H7 (cell line): ENCODE measurements at regions not wholly inside any gene's neighbourhood (a gene's known extent, or its start where the extent isn't known, plus 50 kb on each side); places are given as distances from the start of the nearest gene placed in this dataset.

ENCODE experiments used
- DNase-seq: peaks from one replicate; pipeline ENCODE4 v3.0.0; 2012
- H3K27me3 ChIP-seq: 2 replicates; pipeline ENCODE4 v1.6.0; 2011; ENCODE audit warnings: mild to moderate bottlenecking, low read length; ENCODE audit not compliant: control insufficient read depth, insufficient read depth
- H3K36me3 ChIP-seq: replicated peaks from 2 replicates; pipeline ENCODE4 v1.5.1; 2011; ENCODE audit warnings: low read length; ENCODE audit not compliant: control insufficient read depth, insufficient read depth
- H3K4me3 ChIP-seq: 2 replicates; pipeline ENCODE4 v1.5.1; 2011; ENCODE audit warnings: low read depth, mild to moderate bottlenecking, control low read depth, low read length, moderate library complexity; ENCODE audit not compliant: insufficient read depth

- no peaks in the 10 kb centered on the region for H3K36me3 ChIP-seq
- H3K27me3 ChIP-seq: no peaks in the 10 kb centered on the region
- no peak overlapping the region for H3K4me3 ChIP-seq
- no peak for DNase-seq
These were observed 199.4 kb downstream of the ANAPC1 start for GRCh38 chr2:111684611-111685010.

GRCh38 chr2:111685342-111685741 lies 198.7 kb downstream of the ANAPC1 start:
- H3K36me3 ChIP-seq: no peaks in the 10 kb centered on the region
- no peaks in the 10 kb centered on the region for H3K27me3 ChIP-seq
- no peak overlapping the region for H3K4me3 ChIP-seq
- DNase-seq: no peak

GRCh38 chr2:111686994-111687393 lies 197.0 kb downstream of the ANAPC1 start:
- Histone ChIP-seq H3K4me3 (no peak overlapping the region), H3K27me3 (no peaks in the 10 kb centered on the region), H3K36me3 (no peaks in the 10 kb centered on the region)
- no peak for DNase-seq

- Histone ChIP-seq H3K27me3 (no peaks in the 10 kb centered on the region), H3K4me3 (no peak overlapping the region), H3K36me3 (no peaks in the 10 kb centered on the region)
- no peak for DNase-seq
These were observed 196.1 kb downstream of the ANAPC1 start for GRCh38 chr2:111687911-111688310.

GRCh38 chr2:111688482-111688881 lies 195.5 kb downstream of the ANAPC1 start:
- Histone ChIP-seq H3K27me3 (no peaks in the 10 kb centered on the region), H3K4me3 (no peak overlapping the region), H3K36me3 (no peaks in the 10 kb centered on the region)
- no peak for DNase-seq

GRCh38 chr2:111689174-111689573 lies 194.8 kb downstream of the ANAPC1 start:
- no peak for DNase-seq
- H3K36me3 ChIP-seq: no peaks in the 10 kb centered on the region
- no peak overlapping the region for H3K4me3 ChIP-seq
- no peaks in the 10 kb centered on the region for H3K27me3 ChIP-seq

GRCh38 chr2:111689941-111690340 lies 194.1 kb downstream of the ANAPC1 start:
- Histone ChIP-seq H3K36me3 (no peaks in the 10 kb centered on the region), H3K4me3 (no peak overlapping the region), H3K27me3 (no peaks in the 10 kb centered on the region)
- no peak for DNase-seq

- no peak for DNase-seq
- H3K36me3 ChIP-seq: no peaks in the 10 kb centered on the region
- no peaks in the 10 kb centered on the region for H3K27me3 ChIP-seq
- H3K4me3 ChIP-seq: no peak overlapping the region
These were observed 192.7 kb downstream of the ANAPC1 start for GRCh38 chr2:111691164-111691875.

- H3K27me3 ChIP-seq: no peaks in the 10 kb centered on the region
- H3K4me3 ChIP-seq: no peak overlapping the region
- DNase-seq: no peak
- H3K36me3 ChIP-seq: no peaks in the 10 kb centered on the region
These were observed 191.7 kb downstream of the ANAPC1 start for GRCh38 chr2:111692311-111692710.

- no peak for DNase-seq
- no peak overlapping the region for H3K4me3 ChIP-seq
- no peaks in the 10 kb centered on the region for H3K36me3 ChIP-seq
- no peaks in the 10 kb centered on the region for H3K27me3 ChIP-seq
These were observed 189.3 kb downstream of the ANAPC1 start for GRCh38 chr2:111694700-111695101.

GRCh38 chr2:111695441-111696007 lies 188.5 kb downstream of the ANAPC1 start:
- no peaks in the 10 kb centered on the region for H3K36me3 ChIP-seq
- H3K27me3 ChIP-seq: no peaks in the 10 kb centered on the region
- DNase-seq: no peak
- H3K4me3 ChIP-seq: no peak overlapping the region

- Histone ChIP-seq H3K27me3 (no peaks in the 10 kb centered on the region), H3K4me3 (no peak overlapping the region), H3K36me3 (no peaks in the 10 kb centered on the region)
- no peak for DNase-seq
These were observed 187.8 kb downstream of the ANAPC1 start for GRCh38 chr2:111696226-111696625.

- Histone ChIP-seq H3K4me3 (no peak overlapping the region), H3K27me3 (no peaks in the 10 kb centered on the region), H3K36me3 (no peaks in the 10 kb centered on the region)
- DNase-seq: no peak
These were observed 186.4 kb downstream of the ANAPC1 start for GRCh38 chr2:111697560-111697959.

GRCh38 chr2:111698089-111698488 lies 185.9 kb downstream of the ANAPC1 start:
- Histone ChIP-seq H3K4me3 (no peak overlapping the region), H3K27me3 (no peaks in the 10 kb centered on the region), H3K36me3 (no peaks in the 10 kb centered on the region)
- peak; percentile 7 for DNase-seq

GRCh38 chr2:111698743-111699554 lies 185.0 kb downstream of the ANAPC1 start:
- H3K27me3 ChIP-seq: no peaks in the 10 kb centered on the region
- no peaks in the 10 kb centered on the region for H3K36me3 ChIP-seq
- peak; percentile 39 for DNase-seq
- no peak overlapping the region for H3K4me3 ChIP-seq
